NCI-H774 (cell line): ENCODE measurements at regions not wholly inside any gene's neighbourhood (a gene's known extent, or its start where the extent isn't known, plus 50 kb on each side); places are given as distances from the start of the nearest gene placed in this dataset.
A peak's percentile ranks its signal among the peaks of the same experiment; 100 is the strongest.
"Not testable (repeated sequence)": the region's sequence is repeated elsewhere in the genome, so short reads cannot be mapped to it uniquely, and the experiment has no call there.

Source experiments
- DNase-seq: peaks from one replicate; lab custom pipeline; 2025; lab: John Stamatoyannopoulos, UW

DNA sequence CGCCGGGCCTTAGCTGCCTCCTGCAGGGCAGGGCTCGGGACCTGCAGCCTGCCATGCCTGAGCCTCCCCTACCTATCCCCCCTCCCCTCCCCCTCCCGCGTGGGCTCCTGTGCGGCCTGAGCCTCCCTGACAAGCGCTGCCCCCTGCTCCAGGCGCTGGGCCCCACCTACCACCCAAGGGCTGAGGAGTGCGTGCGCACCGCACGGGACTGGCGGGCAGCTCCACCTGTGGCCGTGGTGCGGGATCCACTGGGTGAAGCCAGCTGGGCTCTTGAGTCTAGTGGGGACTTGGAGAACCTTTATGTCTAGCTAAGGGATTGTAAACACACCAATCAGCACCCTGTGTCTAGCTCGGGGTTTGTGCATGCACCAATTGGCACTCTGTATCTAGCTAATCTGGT, 554.6 kb upstream of the ACTRT1 start:
- DNase-seq = not testable (repeated sequence)

DNA sequence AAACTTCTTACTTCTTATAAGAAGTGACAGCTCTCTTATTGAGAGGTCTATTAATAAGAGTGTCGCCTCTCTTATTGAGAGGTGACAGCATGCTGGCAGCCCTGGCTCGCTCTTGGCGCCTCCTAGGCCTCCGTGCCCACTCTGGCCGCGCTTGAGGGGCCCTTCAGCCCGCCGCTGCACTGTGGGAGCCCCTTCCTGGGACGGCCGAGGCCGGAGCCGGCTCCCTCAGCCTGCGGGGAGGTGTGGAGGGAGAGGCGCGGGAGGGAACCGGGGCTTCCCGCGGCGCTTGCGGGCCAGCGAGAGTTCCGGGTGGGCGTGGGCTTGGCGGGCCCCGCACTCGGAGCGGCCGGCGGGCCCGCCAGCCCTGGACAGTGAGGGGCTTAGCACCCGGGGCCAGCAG, 554.2 kb upstream of the ACTRT1 start:
- not testable (repeated sequence) for DNase-seq

GRCh38 chrX:128601706-128602105, 549.5 kb upstream of the ACTRT1 start:
- DNase-seq = no peak

GRCh38 chrX:128599632-128600031, 547.4 kb upstream of the ACTRT1 start:
- no peak for DNase-seq

DNA sequence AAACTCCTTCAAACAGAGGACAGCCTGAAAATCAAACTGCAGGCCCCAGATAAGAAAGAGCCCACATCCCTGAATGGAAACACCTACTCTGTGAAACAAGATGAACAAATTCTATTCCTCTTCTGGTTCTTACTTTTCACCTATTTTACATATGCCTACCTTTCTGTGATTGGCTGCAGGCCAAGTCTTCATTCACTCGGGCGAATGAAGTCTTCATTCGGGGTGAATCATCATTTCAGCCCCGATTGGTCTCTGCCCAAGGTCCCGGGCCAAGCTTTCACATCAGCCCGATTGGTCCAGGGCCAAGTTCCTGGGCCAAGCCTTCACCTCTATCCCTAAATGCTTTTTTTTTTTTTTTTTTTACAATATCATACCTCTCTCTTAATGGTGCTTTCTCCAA, 529.8 kb upstream of the ACTRT1 start:
- no peak for DNase-seq

GRCh38 chrX:128581615-128582014, 529.4 kb upstream of the ACTRT1 start:
- no peak for DNase-seq

DNA sequence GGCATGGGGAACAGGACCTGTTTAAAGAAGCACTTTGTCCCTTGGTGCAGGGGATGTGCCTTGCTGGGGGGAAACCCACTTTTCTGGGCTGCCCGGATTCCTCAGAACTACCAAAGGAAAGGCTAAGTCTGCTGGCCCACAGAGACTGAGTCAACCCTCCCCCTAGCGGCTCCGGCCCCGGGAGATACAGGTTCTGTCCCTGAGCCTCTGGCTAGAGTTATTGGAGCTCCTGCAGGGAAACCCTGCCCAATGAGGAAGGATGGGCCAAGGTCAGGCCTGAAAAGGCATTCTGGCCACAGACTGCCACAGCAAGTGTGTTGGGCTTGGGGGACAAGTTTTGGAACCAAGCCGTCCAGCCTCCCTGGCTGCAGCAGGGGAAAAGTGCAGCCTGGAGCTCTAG, 490.9 kb upstream of the ACTRT1 start:
- no peak for DNase-seq

GRCh38 chrX:128518508-128518907, 466.3 kb upstream of the ACTRT1 start:
- no peak for DNase-seq

DNA sequence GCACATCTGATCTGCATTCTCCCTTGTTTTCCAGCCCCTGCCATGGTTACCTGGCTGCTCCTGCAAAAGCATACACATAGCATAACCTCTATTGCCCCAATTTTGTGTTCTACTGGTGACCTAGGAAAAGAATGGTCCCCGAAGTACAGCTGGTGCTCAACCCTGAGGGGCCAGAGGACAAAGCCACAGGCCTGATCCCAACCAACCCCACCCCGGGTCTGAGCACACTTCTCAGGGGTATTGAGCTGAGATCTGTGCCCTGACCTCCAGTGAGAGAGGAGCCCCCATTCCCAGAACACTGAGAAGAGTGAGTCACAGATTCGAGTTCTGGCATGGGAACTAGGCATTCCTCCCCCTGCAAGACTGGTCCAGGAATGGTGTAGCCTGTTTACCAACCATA, 465.5 kb upstream of the ACTRT1 start:
- DNase-seq = no peak

DNA sequence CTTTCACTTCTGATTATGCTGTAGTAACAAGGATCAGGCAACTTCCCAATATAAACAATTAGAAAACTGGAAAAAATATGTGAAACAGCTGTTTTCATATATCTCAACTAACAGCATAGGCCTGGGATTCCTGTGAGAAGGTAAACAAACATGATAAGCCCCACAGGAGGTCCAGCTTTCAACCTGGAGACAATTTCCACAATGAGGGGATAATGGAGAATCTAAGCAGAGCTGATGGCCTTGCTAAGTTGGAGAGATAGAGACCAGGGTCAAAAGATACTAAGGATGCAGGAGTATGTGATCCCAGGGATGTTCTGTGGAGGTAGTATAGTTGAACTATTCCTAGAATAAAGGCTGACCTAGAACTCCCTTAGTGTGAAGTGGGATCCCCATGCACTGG, 452.3 kb upstream of the ACTRT1 start:
- DNase-seq = no peak

GRCh38 chrX:128464116-128464515, 411.9 kb upstream of the ACTRT1 start:
- DNase-seq = no peak

- DNase-seq = no peak
Observed at GRCh38 chrX:128460835-128461234, 408.6 kb upstream of the ACTRT1 start.

- DNase-seq = no peak
Observed at GRCh38 chrX:128458888-128459287, 406.7 kb upstream of the ACTRT1 start.

DNA sequence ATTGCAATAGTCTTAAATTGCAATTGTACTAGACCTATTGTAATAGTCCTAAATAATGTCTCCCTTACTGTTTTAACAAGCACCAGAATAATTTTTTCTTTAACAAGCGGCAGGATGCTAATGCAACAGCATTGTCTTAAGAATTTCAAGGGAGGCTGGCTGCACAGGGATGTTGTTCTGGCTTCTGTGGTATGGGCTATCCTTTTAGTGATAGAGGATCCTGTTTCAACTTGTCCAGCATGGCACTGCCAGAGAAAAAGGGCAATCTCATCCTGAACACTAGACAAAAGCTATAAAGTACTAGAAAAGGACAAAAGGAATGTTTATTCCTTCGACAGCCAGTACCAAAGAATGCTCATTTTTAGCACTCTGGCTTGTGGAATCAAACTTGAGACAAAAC, 405.5 kb upstream of the ACTRT1 start:
- no peak for DNase-seq

DNA sequence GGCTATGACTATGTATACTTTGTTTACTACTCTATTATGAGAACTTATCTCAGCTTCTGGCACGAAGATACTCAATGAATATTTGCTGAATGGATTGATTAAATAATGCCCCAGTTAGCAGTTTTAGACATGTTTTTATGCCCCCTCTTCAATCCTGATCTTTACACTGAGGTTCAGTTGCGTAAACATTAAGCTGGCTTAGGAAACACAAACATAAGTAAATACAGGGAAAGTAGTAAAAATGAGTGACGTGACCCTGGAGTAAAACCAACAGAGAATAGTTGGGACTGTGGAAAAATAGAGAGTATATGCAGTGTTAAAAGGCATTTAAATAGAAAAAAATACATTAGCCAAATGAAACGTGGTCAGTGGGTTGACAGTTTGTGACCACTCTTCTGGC, 387.0 kb upstream of the ACTRT1 start:
- DNase-seq = peak; percentile 17

GRCh38 chrX:128438082-128438481, 385.9 kb upstream of the ACTRT1 start:
- DNase-seq = no peak

GRCh38 chrX:128436397-128437103, 384.3 kb upstream of the ACTRT1 start:
- peak; percentile 24 for DNase-seq

DNA sequence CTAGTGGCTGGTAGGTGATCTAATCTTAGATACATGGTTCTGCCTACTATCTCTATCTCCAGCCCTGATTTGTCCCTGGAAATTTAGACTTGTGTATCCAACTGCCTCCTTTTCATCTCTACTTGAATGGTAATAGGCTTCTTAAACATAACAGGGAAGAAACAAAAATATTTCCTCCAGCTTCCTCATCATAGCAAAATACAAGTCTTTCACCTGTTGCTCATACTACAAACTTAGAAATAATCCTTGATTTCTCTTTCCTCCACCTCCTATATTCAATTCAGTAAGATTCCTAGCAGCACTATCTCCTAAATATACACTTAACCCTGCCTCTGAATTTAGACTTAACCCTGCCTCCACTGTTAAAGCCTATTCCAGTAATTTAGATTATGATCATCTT, 373.3 kb upstream of the ACTRT1 start:
- DNase-seq = no peak

DNA sequence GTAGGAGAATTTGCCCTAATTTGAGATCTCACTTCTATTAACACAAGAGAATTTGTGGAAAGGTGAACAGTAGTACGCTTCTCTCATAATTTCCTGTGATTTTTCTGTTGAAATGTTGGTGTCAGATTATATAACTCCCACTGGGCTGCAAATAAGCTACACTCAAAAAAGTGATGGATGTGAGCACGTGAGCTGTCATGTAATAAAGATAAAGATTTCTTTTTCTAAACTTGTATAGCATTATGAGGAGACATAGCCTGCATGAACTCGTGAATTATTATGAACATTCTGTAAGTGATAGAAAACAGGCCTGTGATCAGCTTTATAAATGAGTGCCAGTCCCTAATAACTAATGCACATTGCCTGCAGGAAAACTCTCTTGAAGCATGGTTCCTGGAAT, 356.6 kb upstream of the ACTRT1 start:
- DNase-seq = no peak

DNA sequence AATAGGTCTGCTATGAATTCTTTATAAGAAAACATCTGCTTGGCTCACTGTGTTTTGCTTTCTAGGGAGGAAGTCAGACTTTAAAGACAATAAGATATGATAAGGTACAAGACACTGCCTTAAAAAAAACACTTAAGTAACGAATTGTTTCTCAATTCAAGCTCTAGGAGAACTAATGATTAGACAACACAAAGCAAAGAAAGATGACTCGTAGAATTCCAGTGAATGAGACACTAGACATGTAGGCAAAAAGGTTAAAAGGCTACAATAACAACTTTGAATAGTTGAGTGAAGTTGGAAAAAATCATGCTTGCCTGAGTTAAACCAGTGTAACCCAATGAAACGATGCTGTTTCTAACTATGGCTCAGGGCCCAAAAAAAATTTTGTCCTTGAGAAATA, 344.4 kb upstream of the ACTRT1 start:
- DNase-seq = no peak

GRCh38 chrX:128383846-128384245, 331.6 kb upstream of the ACTRT1 start:
- not testable (repeated sequence) for DNase-seq

- no peak for DNase-seq
Observed at GRCh38 chrX:128365492-128365891, 313.3 kb upstream of the ACTRT1 start.

DNA sequence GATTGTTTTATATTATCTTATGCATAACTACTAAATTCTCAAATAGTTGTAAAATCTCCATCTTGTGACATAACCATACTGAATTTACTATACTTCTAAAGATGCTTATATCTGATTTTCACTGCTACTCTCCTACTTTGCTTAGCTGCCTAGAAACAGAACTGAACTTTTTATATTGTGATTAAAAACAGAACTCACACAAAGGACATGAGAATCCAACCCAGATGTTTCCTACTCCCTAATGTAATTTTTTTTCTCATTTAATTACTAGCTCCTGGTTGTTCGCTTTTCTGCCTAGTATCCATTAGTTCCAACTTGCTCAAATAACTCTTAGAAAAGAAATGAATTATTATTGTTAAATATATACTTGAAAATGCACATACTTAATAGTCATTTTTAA, 283.5 kb upstream of the ACTRT1 start:
- DNase-seq = no peak

DNA sequence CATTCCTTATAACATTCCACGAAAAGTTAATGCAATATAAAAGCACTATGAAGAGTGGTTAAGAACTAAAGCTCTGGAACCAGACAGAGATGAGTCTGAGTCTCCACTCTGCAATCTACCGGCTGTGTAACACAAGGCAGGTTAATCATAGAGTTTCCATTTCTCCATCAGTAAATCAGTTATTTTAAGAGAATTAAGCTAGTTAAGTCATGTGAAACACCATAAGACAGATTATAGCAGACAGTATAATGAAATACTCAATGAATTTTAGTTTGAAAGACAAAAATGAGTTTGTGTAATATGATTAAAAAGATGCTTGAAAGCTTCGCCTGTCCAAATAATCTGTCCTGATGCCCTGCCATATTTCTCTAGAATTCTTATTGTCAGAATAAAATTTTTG, 282.6 kb upstream of the ACTRT1 start:
- DNase-seq = no peak

- DNase-seq = no peak
Observed at GRCh38 chrX:128310912-128311311, 258.7 kb upstream of the ACTRT1 start.
